Skin of body (tissue), 1 donor: ENCODE measurements at regions not wholly inside any gene's neighbourhood (a gene's known extent, or its start where the extent isn't known, plus 50 kb on each side); places are given as distances from the start of the nearest gene placed in this dataset.

Experiments used
- DNase-seq: peaks from one replicate; lab custom pipeline; 2025; lab: John Stamatoyannopoulos, UW

DNA sequence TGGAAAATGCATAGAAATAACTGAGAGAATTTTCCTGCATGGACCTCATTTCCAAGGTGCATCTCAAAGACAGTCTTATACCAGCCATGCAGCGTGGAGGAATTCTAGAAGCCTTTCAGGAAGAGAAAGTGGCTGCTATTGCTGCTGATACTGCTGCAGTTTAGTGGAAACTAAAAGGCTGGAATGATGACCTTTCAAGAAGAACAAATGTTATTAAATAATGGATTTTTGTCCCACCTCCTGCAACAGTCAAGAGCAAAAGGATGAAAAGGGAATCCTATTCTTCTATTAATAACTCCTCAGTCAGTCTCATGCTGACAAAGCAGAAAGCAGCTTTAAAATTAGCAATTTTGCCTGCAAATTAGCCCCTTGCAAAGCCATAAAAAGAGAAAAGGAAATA is 68.2 kb upstream of the C1orf87 start:
- DNase-seq: no peak

DNA sequence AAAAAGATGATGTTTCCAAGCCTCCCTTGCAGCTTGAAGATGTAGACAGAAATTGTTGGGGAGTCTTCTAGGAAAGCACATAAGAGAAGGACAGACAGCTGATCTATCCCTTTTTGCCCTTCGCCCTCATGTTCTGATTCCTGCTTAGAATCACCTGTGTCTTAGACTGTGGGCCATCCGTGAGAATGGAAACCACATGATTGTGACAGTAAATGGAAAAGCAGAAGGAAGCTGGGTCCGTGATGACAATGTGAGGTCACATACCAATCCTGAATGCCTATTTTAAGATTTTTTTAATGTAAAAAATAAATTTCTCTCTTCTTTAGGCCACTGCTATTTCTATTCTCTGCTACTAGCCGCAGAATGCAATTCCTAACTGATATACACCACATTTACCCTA is 67.7 kb upstream of the C1orf87 start:
- no peak for DNase-seq

- DNase-seq: no peak
These were observed 63.8 kb upstream of the C1orf87 start for GRCh38 chr1:60137406-60137805.

DNA sequence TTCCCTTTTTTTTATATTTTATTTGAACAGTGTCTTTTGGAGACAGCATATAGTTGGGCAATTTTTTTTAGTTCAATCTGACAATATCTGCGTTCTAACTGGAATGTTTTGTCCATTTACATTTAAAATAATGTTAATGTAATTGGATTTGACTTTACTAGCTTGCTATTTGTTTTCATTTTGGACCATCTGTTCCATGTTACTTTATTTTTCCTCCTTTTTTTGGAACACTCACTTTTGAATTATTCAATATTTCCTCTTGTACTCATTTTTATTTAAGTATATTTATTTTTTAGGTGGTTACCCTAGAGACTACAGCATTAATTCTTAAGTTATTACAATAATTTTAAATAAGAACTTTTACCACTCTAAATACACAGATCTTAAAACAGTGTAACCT is 62.8 kb upstream of the C1orf87 start:
- DNase-seq: no peak

- DNase-seq: no peak
These were observed 61.1 kb upstream of the C1orf87 start for GRCh38 chr1:60134716-60135115.

- no peak for DNase-seq
These were observed 60.3 kb upstream of the C1orf87 start for GRCh38 chr1:60133848-60134247.

GRCh38 chr1:60133000-60133673 is 59.6 kb upstream of the C1orf87 start:
- DNase-seq: peak; percentile 22

GRCh38 chr1:60132108-60132507 is 58.5 kb upstream of the C1orf87 start:
- no peak for DNase-seq

- DNase-seq: no peak
These were observed 57.1 kb upstream of the C1orf87 start for GRCh38 chr1:60130703-60131102.

DNA sequence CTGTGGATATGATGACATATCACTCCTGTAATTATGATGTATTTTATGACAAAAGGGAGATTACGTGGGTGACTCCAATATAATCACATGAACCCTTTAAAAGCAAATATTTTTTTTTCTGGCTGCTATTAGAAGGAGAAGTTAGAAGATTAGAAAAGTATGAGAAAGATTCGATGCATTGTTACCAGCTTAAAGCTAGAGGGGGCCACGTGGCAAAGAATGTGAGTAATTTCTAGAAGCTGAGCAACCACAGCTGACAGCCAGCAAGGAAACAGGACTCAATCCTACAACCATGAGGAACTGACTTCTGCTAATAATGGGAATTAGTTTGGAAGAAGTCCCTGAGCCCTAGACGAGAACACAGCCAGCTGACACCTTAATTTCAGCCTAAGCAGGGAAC is 56.3 kb upstream of the C1orf87 start:
- no peak for DNase-seq

- DNase-seq: no peak
These were observed 53.2 kb upstream of the C1orf87 start for GRCh38 chr1:60126723-60127122.
